ENCODE measurements at regions not wholly inside any gene's neighbourhood (a gene's known extent, or its start where the extent isn't known, plus 50 kb on each side); places are given as distances from the start of the nearest gene placed in this dataset.

GRCh38 chr4:152159773-152160172 is 376.1 kb downstream of the FBXW7 start:
- DNase-seq (ENCODE audit: low read depth), result no peak

- no peak for DNase-seq (ENCODE audit: low read depth)
These were observed 377.7 kb downstream of the FBXW7 start for GRCh38 chr4:152158225-152158624.

DNA sequence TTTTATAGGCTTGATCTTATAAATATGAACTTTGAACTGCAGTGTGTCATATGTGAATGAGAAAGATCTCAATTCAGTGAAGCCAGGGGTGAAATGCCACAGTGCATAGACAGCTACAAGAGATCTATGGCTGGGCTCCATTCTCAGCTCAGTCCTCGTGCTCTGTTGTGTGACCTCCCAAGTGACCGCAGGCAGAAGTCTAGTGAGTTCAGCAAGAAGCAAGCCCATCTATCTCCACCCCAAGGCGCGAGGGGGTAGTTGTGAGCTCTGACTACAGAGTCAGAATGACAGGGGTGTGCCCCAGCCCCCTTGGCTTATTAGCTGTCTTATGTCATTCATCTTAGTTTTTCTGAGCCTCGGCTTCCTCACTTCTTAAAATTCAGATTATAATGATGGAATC is 378.3 kb downstream of the FBXW7 start:
- no peak for DNase-seq (ENCODE audit: low read depth)

- DNase-seq (ENCODE audit: low read depth), result no peak
These were observed 379.4 kb downstream of the FBXW7 start for GRCh38 chr4:152156442-152156841.

DNA sequence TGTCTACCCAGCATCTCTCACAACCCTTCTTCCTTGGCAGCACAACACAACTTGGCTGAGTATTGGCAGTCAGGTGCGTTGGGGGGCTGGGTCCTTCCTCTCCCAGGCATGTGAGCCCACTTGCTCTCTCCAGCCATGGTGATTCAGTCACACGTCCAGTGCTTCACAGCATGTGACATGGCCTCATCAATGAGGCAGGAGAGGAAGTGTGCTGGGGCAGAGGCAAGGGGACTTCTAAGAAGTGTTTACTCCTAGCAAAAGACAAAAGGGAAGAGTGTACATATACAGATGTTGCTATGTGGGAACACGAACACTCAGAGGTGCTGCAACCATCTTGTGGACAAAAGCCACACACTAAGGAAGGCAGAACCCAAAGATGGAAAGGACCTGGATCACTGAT is 380.8 kb downstream of the FBXW7 start:
- DNase-seq (ENCODE audit: low read depth), result no peak

GRCh38 chr4:152154433-152154832 is 381.5 kb downstream of the FBXW7 start:
- DNase-seq (ENCODE audit: low read depth), result no peak

DNA sequence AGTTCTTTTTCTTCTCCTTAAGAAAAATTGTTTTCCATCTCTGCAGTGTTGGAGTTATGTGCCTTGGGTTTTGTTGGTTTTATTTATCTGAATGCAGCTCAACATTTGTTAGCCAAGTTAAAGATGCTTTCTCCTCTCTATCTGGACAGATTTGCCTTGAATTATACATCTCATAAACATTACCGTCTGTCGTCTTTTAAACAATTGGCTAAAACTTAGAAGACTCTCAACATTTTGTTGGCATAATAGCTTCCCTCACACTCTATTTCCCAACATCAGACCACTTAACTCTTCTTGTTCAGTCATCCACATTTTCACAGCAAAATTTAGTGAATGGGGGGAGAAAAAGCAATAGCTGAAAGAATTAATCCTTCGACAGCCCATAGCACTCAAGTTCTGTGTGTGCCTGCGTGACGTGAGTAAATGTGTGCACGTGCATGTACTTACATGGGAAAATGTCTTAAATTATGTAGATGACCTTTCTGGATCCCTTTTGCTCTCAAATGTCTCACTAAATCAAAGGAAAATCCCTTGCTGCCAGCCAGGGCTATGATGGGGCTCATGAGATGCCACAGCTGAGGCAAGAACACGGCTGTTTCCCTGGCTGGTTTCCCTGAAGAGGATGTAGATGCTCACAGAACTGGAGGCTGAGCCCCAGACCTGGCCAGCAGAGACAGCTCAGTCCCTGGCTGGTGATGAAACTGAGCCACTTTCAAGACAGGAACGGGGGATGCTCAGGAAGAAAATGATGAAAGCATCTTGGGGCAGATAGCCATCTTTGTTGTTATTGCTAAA is 382.2 kb downstream of the FBXW7 start:
- no peak for DNase-seq (ENCODE audit: low read depth)

- no peak for DNase-seq (ENCODE audit: low read depth)
These were observed 385.7 kb downstream of the FBXW7 start for GRCh38 chr4:152150214-152150613.

- no peak for DNase-seq (ENCODE audit: low read depth)
These were observed 386.1 kb downstream of the FBXW7 start for GRCh38 chr4:152149745-152150144.

DNA sequence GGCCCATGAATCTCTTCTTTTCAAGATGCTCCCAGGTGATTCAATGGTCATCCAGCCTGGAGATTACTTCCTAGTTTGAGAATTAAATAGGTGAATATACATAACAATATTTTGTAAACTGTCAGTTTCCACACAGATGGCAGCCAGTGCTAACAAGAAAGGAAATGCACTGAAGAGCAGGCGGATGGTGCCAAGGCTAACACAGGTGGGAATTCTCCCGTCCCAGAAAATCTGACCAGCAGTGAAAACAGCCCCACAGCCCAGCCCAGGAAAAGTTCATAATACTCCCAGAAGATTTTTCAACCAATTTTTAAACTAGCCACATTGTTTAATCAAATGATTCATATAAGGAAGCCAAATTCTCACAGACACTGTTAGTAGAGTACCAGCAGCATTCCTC is 387.2 kb upstream of the GATB start:
- DNase-seq (ENCODE audit: low read depth), result no peak

- no peak for DNase-seq (ENCODE audit: low read depth)
These were observed 385.4 kb upstream of the GATB start for GRCh38 chr4:152146244-152146643.

- no peak for DNase-seq (ENCODE audit: low read depth)
These were observed 383.0 kb upstream of the GATB start for GRCh38 chr4:152143806-152144205.

DNA sequence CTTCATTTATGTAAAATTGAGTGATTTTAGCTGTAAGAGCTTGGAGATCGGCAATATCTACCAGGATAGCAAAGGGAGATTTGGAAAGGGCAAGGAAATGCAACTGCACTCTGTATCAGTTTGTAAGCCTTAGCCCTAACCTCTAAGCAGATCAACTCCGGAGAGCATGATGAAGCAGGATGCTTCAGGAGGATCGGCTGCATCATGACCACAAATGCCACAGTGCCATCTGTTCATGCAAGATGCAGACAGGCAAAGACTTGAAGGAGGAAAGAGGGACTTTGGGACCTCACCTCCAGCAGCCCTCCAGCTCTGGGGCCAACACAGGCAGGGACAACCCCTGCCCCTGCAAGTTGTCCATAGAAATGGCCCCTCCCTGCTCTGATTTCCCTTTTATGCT is 377.6 kb upstream of the GATB start:
- DNase-seq (ENCODE audit: low read depth), result no peak

DNA sequence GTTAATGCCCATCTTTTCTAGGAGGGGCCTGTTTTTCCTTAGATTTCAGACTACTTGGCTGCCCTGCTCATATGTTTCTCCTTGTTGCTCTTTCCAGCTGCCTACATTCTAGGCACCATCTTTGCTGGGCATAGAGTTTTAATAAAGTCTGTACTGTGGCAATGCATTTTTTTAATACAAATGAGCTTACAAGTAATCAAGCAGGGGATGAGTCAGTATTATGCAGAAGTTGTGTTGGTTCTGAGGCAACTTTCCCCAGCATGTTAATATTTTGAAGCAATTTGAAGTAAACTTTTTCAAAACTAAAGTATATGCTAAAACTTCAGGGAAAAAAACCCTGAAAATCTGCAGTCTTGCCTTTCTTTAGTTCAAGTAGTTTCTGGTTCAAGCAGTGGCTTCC is 372.0 kb upstream of the GATB start:
- DNase-seq (ENCODE audit: low read depth), result no peak

- no peak for DNase-seq (ENCODE audit: low read depth)
These were observed 367.5 kb upstream of the GATB start for GRCh38 chr4:152128356-152128755.

- DNase-seq (ENCODE audit: low read depth), result no peak
These were observed 365.4 kb upstream of the GATB start for GRCh38 chr4:152126238-152126637.

- DNase-seq (ENCODE audit: low read depth), result no peak
These were observed 358.2 kb upstream of the GATB start for GRCh38 chr4:152118819-152119553.

DNA sequence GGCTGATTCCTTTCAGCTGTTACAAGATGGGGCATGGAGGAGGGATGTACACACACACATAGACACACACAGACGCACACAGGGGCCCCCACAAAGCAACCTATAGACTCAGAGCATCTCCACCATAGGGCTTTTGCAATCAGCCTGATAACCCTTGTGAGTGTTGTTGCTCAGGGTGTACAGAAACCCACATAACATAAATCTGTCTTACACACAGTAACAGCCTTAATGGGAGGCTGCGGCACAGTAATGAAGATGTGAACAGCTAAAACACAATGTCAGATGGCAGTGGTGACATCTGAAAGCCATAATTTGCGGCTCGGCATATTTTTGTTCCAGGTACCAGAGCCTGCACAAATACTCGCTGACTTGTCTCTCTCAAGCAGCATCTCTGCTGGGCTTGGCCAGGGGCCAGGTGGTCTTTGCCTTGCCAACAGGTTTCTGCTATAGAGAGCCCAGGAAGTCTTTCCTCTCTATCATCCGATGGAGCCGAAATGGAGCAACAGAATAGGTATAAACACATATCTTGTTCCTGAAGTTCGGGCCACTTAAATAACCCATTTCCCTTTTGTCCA is 357.2 kb upstream of the GATB start:
- no peak for DNase-seq (ENCODE audit: low read depth)

DNA sequence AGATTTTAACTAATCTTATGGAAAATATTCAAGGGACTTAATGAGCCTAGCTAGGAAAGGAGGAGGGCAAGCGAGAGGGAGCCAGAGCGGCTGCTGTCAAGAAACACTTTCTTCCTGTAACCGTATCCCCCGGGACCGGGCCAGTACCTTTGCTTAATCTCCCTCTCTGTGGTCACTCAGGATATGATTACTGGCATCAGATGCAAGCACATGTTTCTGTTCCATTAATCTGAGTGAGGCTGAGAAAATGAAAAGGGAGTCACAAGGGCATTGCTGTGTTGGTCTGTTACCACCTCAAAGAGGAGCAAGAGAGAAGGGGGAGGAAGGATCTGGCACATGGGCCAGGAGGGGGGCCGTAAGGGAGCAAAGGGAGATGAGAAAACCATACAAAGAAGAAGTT is 356.7 kb upstream of the GATB start:
- no peak for DNase-seq (ENCODE audit: low read depth)

DNA sequence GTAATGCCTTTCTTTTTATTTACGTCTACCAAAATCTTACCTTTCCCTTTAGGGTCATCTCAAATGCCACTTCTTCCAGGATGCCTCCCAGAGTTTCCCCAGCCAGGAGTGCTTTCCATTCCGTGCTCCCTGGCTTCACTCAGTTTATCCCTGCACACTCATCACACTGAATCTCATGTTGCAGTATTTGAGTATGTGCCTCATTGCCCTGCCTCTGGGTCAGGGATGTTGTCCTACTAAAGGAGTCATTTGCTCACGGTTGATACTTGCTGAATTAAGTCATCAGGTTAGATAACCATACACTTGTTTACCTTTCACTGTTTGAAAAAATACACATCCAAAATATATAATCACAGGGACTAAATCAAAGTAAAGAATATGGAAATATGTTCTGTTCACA is 356.2 kb upstream of the GATB start:
- DNase-seq (ENCODE audit: low read depth), result no peak

- DNase-seq (ENCODE audit: low read depth), result no peak
These were observed 355.0 kb upstream of the GATB start for GRCh38 chr4:152115794-152116193.

DNA sequence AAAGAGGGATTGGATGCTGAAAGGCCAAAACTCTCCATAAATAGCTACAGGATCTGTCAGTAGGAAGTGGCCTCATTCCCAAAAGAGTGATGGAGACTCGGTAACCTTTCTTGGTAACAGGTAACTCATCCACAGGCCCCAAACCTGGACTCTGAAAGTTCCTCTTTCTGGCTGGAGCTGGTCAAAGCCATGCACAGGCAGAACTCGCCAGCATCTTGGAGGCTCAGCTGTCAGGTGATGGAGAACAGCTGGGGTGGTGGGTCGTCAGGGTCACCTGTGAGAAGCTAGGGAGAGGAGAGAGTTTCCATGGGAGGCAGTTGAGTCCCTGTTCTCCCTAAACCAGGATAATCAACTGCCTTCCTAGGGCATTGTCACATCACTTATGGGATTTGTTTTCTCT is 354.3 kb upstream of the GATB start:
- no peak for DNase-seq (ENCODE audit: low read depth)

- no peak for DNase-seq (ENCODE audit: low read depth)
These were observed 353.8 kb upstream of the GATB start for GRCh38 chr4:152114562-152114961.
